Astrocyte of the hippocampus (primary cell): ENCODE measurements at regions not wholly inside any gene's neighbourhood (a gene's known extent, or its start where the extent isn't known, plus 50 kb on each side); places are given as distances from the start of the nearest gene placed in this dataset.

Experiments
- DNase-seq: peaks from one replicate; pipeline ENCODE4 v3.0.0; 2011; ENCODE audit warnings: low read depth, low spot score

- DNase-seq = no peak
These were observed 103.8 kb upstream of the MED13L start for GRCh38 chr12:116381240-116381743.

DNA sequence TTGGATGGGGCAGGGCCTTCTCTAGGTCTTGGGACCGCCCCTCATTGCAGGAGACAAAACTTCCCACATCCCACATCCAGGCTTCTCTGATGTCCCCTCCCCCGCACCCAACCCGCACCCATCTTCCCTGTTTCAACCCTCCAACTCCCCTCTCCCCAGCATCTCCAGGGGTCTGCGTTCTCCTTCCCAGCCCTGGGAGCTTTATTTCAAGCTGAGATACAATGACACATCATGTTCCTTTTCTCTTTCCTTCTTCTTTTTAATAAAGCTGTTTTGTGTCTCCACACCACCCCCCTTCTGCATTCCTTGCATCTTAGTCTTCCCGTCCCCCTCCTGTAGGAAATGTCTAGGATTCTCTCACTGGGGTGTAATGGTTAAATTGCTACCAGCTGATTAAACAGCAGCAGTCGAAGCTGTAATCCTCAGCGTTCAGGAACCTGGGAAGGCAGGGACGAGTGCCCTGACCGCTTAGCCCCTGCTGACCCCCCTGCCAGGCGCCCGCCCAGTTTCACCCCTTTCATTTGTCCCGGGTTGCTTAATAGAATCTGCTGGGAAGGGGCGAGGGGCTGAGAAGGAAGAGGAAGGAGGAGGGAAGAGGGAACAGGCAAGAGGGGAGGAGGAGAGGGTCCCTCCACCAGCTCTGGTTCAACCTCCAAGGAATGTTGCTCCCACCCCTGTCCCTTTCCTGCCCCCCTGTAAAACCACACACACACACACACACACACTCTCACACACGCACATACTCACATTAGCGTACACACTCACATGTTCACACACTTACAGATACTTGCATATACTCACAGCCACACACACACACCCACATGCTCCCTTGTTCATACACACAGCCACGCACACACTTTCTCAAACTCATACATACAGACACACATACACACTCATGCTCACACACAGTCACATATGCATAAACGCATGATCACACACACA, 104.5 kb upstream of the MED13L start:
- DNase-seq = peak; percentile 96

DNA sequence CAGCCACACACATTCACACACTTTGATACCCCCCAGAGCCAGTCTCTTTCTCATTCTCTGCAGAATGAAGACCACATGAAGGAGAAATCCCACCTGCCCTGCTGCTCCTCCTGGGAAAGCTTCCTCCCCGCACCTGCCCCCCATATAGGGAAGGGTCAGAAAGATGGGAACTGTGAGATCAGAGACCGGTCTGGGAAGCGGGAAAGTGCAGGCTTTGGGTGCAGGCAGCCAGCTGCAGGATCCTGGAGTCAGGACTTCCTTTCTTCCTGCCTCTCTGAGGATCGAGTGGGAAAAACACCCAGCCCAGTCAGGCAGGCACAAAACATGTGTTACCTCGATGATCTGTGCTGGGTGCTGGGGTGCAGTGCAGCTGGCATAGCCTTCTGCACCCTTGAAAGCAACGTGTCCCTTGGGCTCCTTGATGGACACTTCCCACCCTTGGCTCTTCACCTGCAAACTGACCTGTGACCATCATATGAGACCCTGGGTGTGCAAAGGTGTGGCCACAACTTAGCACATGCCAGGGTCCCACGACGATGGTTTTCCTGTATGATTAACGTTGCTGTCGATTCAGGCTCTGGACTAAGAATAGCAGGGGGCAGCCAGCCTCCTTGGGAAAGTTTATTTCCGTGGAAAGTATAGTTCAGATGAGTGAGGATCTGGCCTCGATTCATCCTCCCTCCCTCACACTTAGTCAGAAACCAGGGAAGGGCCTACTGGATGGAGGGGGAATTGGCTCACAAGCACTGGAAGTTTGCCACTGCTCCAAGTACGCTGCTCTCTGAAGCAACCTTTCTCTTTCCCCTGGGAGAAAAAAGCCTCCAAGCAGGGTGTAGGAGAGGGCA, 105.4 kb upstream of the MED13L start:
- peak; percentile 95 for DNase-seq

DNA sequence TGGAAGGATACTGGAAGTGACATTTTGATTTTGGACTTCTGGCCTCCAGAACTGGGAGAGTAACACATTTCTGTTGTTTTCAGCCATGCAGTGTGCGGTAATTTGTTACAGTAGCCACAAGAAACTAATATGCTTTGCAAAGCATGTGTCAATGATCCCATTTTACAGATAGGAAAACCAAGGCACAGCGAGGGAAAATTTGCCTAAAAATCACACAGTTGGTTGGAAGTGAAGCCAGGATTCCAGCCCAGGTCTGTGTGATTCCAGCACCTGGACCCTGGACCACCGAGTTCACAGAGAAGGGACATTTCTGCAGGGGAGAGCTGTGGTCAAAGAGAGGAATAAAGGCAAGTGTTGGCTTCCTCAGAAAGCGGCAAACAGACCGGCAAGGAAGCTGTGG, 106.7 kb upstream of the MED13L start:
- DNase-seq = no peak

DNA sequence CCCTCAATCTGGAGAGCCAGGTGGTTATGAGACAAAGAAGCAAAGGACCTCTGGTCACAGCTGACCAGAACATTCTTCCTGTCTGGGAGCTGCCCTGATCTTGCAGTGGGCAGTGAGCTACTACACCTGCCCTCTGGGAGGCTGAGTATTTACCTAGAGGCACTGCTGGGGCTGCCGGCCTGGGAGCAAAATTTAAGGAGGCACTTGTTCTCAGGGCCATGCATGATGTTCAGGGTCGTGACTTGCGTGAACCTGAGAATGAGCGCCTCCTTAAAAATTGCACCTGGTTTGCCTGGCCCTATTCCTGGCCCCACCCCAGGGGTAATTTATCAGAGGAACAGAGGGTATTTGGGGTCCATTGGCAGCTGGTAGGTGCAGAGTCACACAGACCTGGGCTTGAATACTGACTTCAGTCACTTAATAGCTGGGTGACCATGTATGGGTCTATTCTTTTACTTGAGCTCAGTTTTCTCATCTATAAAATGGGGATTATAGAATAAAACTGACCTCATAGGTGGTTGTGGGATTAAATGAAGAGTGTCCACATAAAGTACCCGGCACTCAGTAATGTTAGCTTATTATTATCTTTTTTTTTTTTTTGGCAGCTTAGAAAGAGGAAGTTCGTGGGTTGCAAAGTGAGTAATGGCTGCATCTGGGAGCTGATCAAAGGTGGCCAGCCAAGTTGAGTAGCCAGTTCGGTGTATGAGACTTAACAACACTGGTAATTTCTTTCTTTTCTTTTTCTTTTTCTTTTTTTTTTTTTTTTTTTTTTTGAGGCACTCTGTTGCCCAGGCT, 107.4 kb upstream of the MED13L start:
- no peak for DNase-seq

GRCh38 chr12:116385486-116386217, 108.2 kb upstream of the MED13L start:
- DNase-seq = no peak

DNA sequence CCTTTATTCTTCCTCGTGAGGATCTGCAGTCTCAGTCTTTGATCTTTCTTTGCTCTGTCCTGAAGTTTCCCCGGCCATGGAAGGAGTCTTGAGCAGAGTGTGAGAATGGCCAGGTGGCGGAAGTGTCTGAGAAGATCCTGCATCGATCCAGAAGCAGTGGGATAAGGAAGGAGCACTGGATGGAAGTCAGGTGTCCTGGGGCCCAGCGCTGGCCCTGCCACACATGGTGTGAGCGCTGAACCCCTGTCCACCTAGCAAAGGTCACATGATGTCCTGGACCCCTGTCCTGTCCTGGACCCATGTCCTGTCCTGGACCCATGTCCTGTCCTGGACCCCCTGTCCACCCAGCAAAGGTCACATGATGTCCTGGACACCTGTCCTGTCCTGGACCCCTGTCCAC, 111.8 kb upstream of the MED13L start:
- DNase-seq = no peak

DNA sequence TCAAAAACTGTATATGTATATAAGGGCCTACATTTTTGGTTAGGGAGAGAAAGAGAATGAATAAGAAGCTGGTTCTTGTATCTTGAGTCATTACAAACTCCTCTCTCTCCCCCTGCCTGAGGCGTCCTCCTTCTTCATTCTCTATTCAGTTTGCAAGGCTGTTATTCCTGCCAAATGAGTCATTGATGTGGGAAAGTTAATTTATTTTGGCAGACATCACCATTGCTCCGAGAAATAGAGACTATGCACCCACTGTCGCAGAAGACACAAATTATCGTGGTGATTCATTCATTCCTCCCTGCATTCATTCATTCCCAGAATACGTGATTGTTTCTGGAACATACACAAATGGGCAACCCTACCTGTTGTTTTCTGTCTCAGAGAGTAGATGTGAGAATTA, 112.5 kb upstream of the MED13L start:
- peak; percentile 96 for DNase-seq

GRCh38 chr12:116390401-116391335, 113.2 kb upstream of the MED13L start:
- no peak for DNase-seq

DNA sequence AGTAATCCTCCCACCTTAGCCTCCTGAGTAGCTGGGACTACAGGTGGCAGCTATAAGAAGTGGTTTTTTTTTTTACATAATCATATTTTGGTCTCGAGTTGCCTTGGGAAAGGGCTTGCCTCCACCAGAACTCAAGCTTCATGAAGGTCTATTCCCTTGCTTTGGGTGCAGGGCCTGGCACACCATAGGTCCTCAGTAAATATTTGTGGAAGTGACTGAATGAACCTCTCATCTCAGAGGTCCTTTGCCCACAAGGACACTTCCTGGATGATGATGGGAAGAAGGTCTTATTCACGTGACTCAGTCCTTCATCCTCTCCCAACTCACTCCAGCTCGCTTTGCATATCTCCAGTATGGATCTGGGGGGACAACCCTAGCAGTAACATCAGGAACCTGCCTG, 114.0 kb upstream of the MED13L start:
- DNase-seq = no peak

- peak; percentile 44 for DNase-seq
These were observed 114.6 kb upstream of the MED13L start for GRCh38 chr12:116392061-116392460.

GRCh38 chr12:116393255-116393654, 115.8 kb upstream of the MED13L start:
- no peak for DNase-seq

DNA sequence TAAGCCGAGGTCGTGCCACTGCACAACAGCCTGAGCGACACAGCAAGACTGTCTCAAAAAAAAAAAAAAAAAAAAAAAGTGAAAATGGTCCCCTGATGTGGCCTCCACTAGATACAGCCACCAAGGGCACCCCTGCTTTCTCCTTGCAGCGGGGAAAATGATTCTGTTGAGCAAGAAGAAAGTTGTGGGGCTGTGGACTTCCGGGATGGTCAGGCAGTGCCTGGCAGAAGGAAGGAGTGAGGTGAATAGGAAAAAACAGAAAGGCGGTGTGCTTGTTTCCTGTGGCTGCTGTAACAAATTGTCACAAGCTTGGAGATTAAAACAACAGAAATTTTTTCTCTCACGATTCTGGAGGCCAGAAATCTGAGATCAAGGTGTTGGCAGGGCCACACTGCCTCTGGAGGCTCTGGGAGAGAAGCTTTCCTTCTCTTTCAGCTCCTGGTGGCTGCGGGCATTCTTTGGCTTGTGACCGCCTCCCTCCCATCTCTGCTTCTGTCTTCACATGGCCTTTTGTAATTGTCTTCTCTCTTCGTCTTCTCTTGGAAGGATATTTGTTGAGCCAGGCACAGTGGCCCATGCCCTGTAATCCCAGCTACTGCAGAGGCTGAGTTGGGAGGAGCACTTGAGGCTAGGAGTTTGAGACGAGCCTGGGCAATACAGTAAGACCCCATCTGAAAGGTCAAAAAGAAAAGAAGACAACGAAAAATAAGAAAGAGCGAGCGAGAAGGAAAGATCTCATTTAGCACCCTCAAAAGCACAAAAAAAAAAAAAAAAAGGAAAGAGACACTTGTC, 116.6 kb upstream of the MED13L start:
- no peak for DNase-seq

DNA sequence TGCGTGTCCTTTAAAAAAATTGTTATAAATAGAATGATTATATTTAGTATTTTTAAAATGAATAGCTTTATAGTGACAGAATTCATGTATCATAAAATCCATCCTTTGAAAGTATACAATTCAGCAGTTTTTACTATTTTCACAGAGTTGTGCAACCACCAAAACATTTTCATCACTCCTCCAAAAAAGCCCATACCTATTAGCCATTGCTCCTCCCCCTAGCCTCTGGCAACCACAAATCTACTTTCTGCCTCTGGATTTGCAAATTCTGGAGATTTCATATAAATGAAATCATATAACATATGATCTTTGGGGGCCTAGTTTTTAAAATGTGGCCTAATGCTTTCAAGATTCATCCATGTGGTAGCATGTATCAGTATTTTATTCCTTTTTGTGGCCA, 117.9 kb upstream of the MED13L start:
- no peak for DNase-seq

GRCh38 chr12:116397148-116397547, 119.7 kb upstream of the MED13L start:
- peak; percentile 50 for DNase-seq

DNA sequence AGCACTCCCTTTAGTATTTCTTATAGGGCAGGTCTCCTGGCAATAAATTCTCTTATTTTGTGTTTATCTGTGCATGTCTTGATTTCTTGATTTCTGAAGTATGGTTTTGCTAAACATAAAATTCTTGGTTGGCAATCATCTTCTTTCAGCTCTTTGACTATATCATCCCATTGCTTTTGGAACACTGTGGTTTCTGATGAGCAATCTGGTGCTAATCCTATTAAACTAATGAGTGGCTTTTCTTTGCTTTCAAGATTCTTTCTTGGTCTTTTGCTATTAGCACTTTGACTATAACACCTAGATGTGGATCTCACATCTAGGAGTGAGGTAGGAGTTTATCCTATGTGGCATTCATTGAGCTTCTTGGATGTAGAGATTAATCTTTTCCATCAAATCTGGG, 120.7 kb upstream of the MED13L start:
- no peak for DNase-seq

DNA sequence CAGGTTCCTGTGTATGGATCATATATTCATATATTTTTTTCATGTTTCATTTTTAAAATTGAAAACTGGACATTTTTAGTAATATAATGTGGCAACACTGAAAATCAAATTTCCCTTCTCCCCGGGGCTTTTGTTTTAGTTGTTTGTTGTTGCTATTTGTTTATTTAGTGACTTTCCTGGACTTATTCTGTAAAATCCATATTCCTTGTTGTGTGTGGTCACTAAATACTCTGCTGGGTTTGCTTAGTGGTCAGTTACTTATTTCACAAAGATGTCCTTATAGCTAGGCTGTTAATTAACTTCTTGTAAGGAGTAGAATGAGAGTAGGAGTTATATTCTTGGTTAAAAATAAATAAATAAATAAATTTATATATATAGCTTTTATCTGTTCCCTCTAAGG, 121.6 kb upstream of the MED13L start:
- no peak for DNase-seq

GRCh38 chr12:116400636-116401372, 123.3 kb upstream of the MED13L start:
- no peak for DNase-seq
